ENCODE measurements at regions not wholly inside any gene's neighbourhood (a gene's known extent, or its start where the extent isn't known, plus 50 kb on each side); places are given as distances from the start of the nearest gene placed in this dataset.

DNA sequence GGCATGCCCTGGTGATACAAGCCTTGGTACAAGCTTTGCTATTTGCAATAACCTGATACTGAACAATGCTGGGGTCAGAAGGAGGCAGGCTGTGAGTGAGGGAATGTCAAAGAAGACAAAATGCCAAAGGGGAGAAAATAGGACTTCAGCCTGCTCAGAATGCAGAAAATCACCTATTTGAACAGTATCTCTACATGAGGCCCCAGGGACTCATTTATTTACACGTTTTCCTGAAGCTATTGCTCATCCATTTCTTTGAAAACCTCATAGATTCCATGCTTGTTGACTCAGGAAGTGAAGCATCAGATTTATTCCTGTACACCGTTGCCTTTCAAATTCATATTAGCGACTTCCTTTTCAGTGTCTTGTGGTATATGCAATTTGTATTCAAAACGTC lies 69.4 kb upstream of the CBLN2 start:
- TF ChIP-seq, protein P1, sequence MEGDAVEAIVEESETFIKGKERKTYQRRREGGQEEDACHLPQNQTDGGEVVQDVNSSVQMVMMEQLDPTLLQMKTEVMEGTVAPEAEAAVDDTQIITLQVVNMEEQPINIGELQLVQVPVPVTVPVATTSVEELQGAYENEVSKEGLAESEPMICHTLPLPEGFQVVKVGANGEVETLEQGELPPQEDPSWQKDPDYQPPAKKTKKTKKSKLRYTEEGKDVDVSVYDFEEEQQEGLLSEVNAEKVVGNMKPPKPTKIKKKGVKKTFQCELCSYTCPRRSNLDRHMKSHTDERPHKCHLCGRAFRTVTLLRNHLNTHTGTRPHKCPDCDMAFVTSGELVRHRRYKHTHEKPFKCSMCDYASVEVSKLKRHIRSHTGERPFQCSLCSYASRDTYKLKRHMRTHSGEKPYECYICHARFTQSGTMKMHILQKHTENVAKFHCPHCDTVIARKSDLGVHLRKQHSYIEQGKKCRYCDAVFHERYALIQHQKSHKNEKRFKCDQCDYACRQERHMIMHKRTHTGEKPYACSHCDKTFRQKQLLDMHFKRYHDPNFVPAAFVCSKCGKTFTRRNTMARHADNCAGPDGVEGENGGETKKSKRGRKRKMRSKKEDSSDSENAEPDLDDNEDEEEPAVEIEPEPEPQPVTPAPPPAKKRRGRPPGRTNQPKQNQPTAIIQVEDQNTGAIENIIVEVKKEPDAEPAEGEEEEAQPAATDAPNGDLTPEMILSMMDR (conservative IDR thresholded peaks at IDR 0.05; ENCODE audit: low read depth, low read length): no peak
- TF ChIP-seq POLR2A (IDR thresholded peaks at IDR 0.05; ENCODE audit: low read depth, low read length) (no peak), CEBPB (IDR thresholded peaks at IDR 0.05; ENCODE audit: low read depth, low read length) (no peak), MXI1 (IDR thresholded peaks at IDR 0.05; ENCODE audit: borderline replicate concordance, low read depth, low read length) (no peak), RAD21 (IDR thresholded peaks at IDR 0.05; ENCODE audit: low read length) (no peak), FOS (IDR thresholded peaks at IDR 0.05; ENCODE audit: low read depth, low read length) (no peak), RFX5 (IDR thresholded peaks at IDR 0.05; ENCODE audit: low read depth, low read length) (no peak), BHLHE40 (IDR thresholded peaks at IDR 0.05; ENCODE audit: low read depth, low read length) (no peak), NFE2L2 (IDR thresholded peaks at IDR 0.05; ENCODE audit: low read depth, low read length) (no peak), USF2 (IDR thresholded peaks at IDR 0.05; ENCODE audit: low read depth, low read length) (no peak)
